GM18498 (cell line): ENCODE measurements at regions not wholly inside any gene's neighbourhood (a gene's known extent, or its start where the extent isn't known, plus 50 kb on each side); places are given as distances from the start of the nearest gene placed in this dataset.
"Not testable (repeated sequence)": the region's sequence is repeated elsewhere in the genome, so short reads cannot be mapped to it uniquely, and the experiment has no call there.

Experiments
- ATAC-seq: cut with Tn5 transposase; IDR thresholded peaks from one replicate; pipeline ENCODE4 v1.9.1; 2021; ENCODE audit warnings: mild to moderate bottlenecking, moderate library complexity; ENCODE audit not compliant: unreplicated experiment

- ATAC-seq: no peak
Measured at GRCh38 chr5:159576902-159577301, 246.6 kb upstream of the IL12B start.

GRCh38 chr5:159581502-159582249 lies 251.4 kb upstream of the IL12B start:
- no peak for ATAC-seq

- ATAC-seq: no peak
Measured at GRCh38 chr5:159582756-159583541, 252.7 kb upstream of the IL12B start.

DNA sequence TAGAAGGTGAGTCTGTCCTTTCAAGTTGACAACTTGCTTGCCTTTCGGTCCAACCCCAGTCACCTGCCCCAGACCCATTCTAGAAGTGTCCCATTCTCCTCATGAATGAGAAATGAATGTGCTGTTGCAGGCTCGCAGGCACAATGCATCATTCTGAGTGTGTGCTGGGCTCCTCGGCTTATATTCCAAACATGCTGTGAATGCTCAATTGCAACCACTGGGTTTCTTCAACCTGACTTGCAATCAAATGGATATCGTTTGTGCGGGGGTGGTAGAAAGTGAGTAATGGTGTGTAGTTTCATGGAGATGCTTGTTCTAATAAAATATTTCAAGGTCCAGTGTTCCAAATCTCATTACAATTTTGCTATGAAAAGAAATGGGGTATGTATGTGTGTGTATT lies 256.6 kb upstream of the IL12B start:
- ATAC-seq: no peak

DNA sequence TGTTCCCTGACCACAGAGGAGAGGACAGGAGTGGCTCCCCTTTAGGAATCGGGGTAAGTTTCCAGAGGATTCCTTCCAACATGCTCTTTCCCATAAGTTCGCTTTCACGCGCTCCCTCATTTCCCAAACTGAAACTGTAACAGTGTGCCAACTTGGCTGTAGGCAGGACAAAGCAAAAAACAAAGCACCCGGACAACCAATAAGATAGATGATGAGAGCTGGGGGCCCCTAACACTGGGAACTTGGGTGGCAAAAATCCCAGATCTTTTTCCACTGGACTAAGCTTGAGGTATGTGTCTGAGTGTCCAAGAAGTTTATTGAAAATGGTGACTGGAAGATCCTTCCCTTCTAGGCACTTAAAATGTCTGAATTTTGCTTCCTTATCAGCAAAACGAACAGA lies 258.7 kb upstream of the IL12B start:
- no peak for ATAC-seq

DNA sequence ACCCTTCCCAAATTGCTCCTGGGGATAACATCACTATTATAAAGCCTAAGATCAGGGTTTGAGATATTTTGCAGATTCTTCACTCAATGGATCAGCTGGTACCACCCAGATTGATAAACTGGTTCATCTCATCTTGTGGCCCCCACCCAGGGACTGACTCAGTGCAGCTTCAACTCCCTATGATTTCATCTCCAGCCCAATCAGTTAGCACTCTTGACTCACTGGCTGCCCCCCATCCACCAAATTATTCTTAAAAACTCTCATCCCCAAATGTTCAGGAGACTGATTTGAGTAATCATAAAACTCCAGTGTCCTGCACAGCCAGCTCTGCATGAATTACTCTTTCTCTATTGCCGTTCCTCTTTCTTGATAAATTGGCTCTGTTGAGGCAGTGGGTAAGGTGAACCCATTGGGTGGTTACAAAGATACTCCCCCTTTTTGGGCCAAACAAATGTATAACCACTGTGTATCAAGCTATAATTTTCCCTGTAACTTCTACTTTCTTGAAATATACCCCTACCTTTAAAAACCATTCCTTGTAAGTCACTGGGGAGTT lies 263.3 kb upstream of the IL12B start:
- no peak for ATAC-seq

GRCh38 chr5:159595561-159595960 lies 265.3 kb upstream of the IL12B start:
- ATAC-seq: not testable (repeated sequence)

DNA sequence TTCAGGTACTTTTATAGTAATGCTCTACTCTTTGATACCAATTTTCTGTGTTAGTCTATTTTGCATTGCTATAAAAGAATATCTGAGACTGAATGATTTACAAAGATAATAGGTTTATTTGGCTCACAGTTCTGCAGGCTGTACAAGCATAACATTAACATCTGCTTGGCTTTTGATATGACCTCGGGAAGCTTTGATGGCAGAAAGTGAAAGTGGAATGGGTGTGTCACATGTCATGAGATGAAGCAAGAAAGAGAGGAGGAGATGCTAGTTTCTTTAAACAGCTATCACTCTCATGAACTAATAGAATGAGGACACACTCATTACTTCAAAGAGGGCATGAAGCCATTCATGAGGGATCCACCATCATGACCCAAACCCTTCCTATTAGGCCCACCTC lies 270.9 kb upstream of the IL12B start:
- no peak for ATAC-seq

- ATAC-seq: no peak
Measured at GRCh38 chr5:159602434-159602833, 272.1 kb upstream of the IL12B start.

GRCh38 chr5:159605585-159605984 lies 275.3 kb upstream of the IL12B start:
- ATAC-seq: no peak

- ATAC-seq: no peak
Measured at GRCh38 chr5:159609359-159609758, 279.1 kb upstream of the IL12B start.

DNA sequence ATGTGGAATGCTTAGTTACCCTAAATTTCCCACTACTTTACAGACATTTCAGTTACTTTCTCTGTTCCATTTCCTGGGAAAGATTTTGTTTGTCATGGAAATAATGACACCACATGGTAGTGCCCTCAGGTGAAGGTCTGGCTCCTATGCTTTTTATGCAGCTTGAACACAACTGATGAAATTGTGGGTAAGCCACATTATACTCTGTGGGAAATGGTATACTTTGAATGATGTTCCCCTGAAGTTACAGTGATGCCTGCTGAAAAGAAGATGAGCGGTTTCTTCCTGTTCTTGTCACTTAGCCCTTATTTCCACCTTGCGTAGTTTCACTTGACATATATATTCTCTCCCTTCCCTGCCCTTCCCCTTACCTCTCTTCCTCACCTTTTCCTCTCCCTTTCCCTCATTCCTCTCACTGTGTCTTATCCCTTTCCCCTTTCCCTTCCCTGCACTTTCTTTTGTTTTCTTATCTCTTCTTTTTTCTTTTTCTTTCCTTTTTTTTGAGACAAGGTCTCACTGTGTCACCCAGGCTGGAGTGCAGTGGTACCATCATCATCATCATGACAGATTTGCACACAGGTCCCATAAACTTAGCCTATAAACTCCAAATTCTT lies 280.8 kb upstream of the IL12B start:
- no peak for ATAC-seq

DNA sequence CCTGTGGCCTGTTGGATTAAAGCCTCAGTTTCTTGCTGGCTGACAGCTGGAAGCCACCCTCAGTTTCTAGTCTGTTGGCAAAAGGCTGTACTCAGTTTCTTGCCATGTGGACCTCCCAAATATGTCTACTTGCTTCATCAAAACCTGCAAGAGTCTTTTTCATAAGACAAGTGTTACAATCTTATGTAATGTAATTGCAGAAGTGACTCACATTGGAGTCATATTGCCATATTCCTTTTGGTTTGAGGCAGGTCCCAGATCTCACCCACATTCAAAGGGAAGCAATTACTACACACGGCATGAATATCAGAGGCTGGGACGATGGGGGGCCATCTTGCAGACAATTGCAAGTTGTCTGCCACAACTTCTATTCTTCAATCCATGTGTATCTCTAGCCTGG lies 286.7 kb upstream of the IL12B start:
- no peak for ATAC-seq

DNA sequence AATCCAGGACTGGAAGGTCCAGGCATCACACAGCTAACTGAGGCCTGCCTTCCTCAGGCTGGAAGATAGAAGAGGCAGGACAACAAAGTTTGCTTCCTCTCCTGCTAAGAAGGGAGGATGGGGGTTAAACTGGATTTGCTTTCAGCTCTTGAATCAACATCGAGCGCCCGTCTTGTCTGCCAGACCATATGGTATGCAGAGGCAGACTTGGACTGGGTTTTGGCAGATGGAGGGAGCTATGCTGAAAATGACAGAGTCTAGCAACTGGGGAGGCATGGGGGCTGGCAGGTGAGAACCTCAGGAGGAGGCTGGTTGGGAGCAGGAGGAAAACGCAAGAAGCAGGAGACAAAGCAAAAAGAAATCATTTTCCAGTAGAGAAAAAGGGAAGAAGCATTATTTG lies 289.5 kb upstream of the IL12B start:
- ATAC-seq: no peak

- no peak for ATAC-seq
Measured at GRCh38 chr5:159620853-159621540, 290.7 kb upstream of the IL12B start.

DNA sequence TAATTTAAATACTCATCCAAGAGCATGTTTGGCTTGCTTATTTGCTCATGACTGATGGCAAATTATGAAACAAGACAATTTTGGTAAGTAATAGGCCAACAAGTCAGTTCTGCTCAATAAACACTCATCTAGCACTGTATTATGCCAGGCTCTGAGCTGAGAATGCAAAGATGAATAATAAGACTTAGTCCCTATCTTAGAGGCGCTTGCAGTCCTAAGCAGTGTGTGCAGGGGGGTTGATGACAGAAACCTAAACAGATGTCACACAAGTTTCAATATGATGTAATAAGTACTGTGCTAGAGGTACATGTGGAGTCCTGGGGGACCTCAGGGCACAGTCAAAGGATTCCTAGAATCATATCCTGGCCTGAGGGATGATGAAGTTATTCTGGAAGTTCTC lies 287.6 kb upstream of the ADRA1B start:
- no peak for ATAC-seq

- no peak for ATAC-seq
Measured at GRCh38 chr5:159629158-159629557, 287.1 kb upstream of the ADRA1B start.

GRCh38 chr5:159630545-159630944 lies 285.7 kb upstream of the ADRA1B start:
- no peak for ATAC-seq

DNA sequence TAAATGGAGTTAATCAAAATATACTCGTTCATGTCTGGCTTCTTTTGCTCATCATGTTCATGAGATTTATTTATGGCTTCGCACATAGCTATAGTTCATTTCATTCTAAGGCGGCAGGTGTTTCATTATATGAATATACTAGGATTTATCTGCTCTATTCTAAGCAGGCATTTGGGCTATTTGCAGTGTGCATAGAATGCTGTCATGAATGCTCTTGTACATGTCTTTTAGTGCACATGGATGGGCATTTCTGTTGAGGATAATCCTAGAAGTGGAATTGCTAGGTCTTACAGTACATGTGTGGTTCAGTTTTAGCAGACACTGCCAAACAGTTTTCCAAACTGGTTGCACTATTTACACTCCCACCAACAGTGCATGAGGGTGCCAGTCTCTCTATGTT lies 285.3 kb upstream of the ADRA1B start:
- no peak for ATAC-seq

DNA sequence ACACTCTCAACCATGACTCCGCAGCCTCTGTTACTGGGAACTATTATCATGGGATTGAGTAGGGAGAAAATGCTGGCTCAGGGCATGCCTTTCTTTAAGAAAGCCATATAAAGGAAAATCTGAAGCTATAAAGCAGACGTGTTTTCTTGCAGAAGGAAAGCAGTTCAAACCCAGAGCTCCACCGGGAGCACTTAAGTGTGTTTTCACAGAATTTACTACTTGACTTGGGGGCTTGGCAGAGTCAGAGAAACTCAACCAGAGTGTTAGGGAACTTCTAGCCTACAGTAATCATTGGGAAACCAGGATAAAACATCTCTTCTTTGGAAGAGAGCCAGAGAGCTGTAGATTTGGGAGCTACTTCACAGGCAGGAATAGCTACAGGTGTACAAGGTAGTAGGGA lies 283.4 kb upstream of the ADRA1B start:
- no peak for ATAC-seq

- ATAC-seq: no peak
Measured at GRCh38 chr5:159638481-159638880, 277.8 kb upstream of the ADRA1B start.
